Loucy (cell line): ENCODE measurements at regions not wholly inside any gene's neighbourhood (a gene's known extent, or its start where the extent isn't known, plus 50 kb on each side); places are given as distances from the start of the nearest gene placed in this dataset.
"Not testable (repeated sequence)": the region's sequence is repeated elsewhere in the genome, so short reads cannot be mapped to it uniquely, and the experiment has no call there.

Source experiments
- EZH2phosphoT487 ChIP-seq: fragments of 200-600 bp; IDR thresholded peaks from 2 replicates; pipeline ENCODE4 v1.6.1; 2018; ENCODE audit warnings: antibody characterized with exemption, mild to moderate bottlenecking, moderate library complexity, borderline replicate concordance
- TF ChIP-seq, protein P1 (sequence below): fragments of 200-600 bp; sonication (generic); conservative IDR thresholded peaks from 2 replicates; pipeline ENCODE4 v1.5.1; 2014; ENCODE audit warnings: mild to moderate bottlenecking, antibody characterized with exemption, low read length

GRCh38 chr9:83189026-83189425, 126.1 kb upstream of the RASEF start:
- TF ChIP-seq, protein P1, sequence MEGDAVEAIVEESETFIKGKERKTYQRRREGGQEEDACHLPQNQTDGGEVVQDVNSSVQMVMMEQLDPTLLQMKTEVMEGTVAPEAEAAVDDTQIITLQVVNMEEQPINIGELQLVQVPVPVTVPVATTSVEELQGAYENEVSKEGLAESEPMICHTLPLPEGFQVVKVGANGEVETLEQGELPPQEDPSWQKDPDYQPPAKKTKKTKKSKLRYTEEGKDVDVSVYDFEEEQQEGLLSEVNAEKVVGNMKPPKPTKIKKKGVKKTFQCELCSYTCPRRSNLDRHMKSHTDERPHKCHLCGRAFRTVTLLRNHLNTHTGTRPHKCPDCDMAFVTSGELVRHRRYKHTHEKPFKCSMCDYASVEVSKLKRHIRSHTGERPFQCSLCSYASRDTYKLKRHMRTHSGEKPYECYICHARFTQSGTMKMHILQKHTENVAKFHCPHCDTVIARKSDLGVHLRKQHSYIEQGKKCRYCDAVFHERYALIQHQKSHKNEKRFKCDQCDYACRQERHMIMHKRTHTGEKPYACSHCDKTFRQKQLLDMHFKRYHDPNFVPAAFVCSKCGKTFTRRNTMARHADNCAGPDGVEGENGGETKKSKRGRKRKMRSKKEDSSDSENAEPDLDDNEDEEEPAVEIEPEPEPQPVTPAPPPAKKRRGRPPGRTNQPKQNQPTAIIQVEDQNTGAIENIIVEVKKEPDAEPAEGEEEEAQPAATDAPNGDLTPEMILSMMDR, result not testable (repeated sequence)
- not testable (repeated sequence) for TF ChIP-seq EZH2phosphoT487
